ENCODE measurements at regions not wholly inside any gene's neighbourhood (a gene's known extent, or its start where the extent isn't known, plus 50 kb on each side); places are given as distances from the start of the nearest gene placed in this dataset.
"Not testable (repeated sequence)": the region's sequence is repeated elsewhere in the genome, so short reads cannot be mapped to it uniquely, and the experiment has no call there.

- not testable (repeated sequence) for H3K9me2 ChIP-seq (replicated peaks; ENCODE audit: control insufficient read depth, low read length); H3K4me2 ChIP-seq (ENCODE audit: low read length); H3K79me2 ChIP-seq (ENCODE audit: control insufficient read depth, low read length); H3K27ac ChIP-seq (ENCODE audit: low read depth, low read length); H3K4me3 ChIP-seq (ENCODE audit: low read length); H3K27me3 ChIP-seq (ENCODE audit: control insufficient read depth, low read length); H3K36me3 ChIP-seq (ENCODE audit: control insufficient read depth, low read length); H3F3A ChIP-seq (ENCODE audit: control insufficient read depth, insufficient read depth); H3K4me1 ChIP-seq (ENCODE audit: control insufficient read depth, low read length); H4K20me1 ChIP-seq (ENCODE audit: control insufficient read depth, insufficient read depth, low read depth, low read length); H3K9me3 ChIP-seq (ENCODE audit: control insufficient read depth, insufficient read depth, low read length)
Observed at GRCh38 chr13:58505262-58505920, 873.8 kb downstream of the PCDH17 start.

DNA sequence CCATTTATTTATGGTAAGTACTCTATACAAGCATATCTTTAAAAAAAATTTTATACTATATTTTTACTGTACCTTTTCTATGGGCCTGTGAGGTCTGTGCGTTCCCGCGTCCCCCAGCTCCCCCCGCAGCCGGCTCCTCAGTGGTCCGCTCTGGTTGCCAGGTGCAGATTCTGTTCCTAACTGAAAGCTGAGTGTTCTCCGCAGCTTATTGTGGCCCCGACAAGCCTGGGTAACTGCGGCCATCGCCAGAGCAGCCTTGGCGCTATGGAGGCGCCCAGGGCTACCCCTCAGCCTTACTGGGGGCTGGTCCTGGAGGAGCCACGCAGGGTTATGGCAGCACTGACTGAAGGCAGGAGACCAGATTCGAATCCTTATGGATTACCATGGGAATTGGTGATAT is 896.8 kb downstream of the PCDH17 start:
- Histone ChIP-seq H3K4me3 (ENCODE audit: low read length) (no peak overlapping the region), H3K4me2 (ENCODE audit: low read length) (no peak overlapping the region), H3K4me1 (ENCODE audit: control insufficient read depth, low read length) (no peaks in the 10 kb centered on the region), H3K27me3 (ENCODE audit: control insufficient read depth, low read length) (no peaks in the 10 kb centered on the region), H3K79me2 (ENCODE audit: control insufficient read depth, low read length) (no peaks in the 10 kb centered on the region), H3K9me3 (ENCODE audit: control insufficient read depth, insufficient read depth, low read length) (no peaks in the 10 kb centered on the region), H3K36me3 (ENCODE audit: control insufficient read depth, low read length) (no peaks in the 10 kb centered on the region), H3K9me2 (replicated peaks; ENCODE audit: control insufficient read depth, low read length) (no peaks in the 10 kb centered on the region), H3K27ac (ENCODE audit: low read depth, low read length) (no peak overlapping the region), H3F3A (ENCODE audit: control insufficient read depth, insufficient read depth) (no peaks in the 10 kb centered on the region), H4K20me1 (ENCODE audit: control insufficient read depth, insufficient read depth, low read depth, low read length) (no peaks in the 10 kb centered on the region)
- no peak for TF ChIP-seq EZH2phosphoT487 (IDR thresholded peaks at IDR 0.05; ENCODE audit: borderline replicate concordance, low read length)
- no peak for TF ChIP-seq CTCF (IDR thresholded peaks at IDR 0.05; ENCODE audit: low read depth, low read length, poor library complexity, severe bottlenecking)

DNA sequence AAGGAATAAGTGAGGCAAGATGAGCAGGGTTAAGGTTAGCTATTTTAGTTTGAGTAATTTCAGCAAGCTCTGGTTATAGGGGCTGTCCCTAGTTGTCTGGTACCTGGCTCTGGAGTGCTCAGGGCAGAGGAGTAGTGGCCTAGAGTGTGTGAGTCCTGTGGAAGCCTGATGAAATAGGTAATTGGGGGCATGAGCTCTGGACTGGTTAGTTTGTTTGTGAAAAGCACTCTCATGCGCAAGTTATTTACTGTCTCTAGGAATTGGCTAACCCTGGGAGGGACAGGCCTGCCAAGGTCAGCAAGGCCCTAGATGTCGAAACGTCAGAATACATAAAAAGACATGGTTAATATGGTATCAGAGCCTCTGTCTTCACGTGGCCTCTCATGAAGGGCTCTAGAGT is 900.1 kb downstream of the PCDH17 start:
- no peak overlapping the region for H3K4me3 ChIP-seq (ENCODE audit: low read length)
- H3K27me3 ChIP-seq (ENCODE audit: control insufficient read depth, low read length), result no peaks in the 10 kb centered on the region
- H3K9me3 ChIP-seq (ENCODE audit: control insufficient read depth, insufficient read depth, low read length), result no peaks in the 10 kb centered on the region
- H3K79me2 ChIP-seq (ENCODE audit: control insufficient read depth, low read length), result no peaks in the 10 kb centered on the region
- H3F3A ChIP-seq (ENCODE audit: control insufficient read depth, insufficient read depth), result no peaks in the 10 kb centered on the region
- no peak overlapping the region for H3K27ac ChIP-seq (ENCODE audit: low read depth, low read length)
- no peaks in the 10 kb centered on the region for H3K9me2 ChIP-seq (replicated peaks; ENCODE audit: control insufficient read depth, low read length)
- no peaks in the 10 kb centered on the region for H3K36me3 ChIP-seq (ENCODE audit: control insufficient read depth, low read length)
- TF ChIP-seq CTCF (IDR thresholded peaks at IDR 0.05; ENCODE audit: low read depth, low read length, poor library complexity, severe bottlenecking) (no peak), EZH2phosphoT487 (IDR thresholded peaks at IDR 0.05; ENCODE audit: borderline replicate concordance, low read length) (no peak)
- no peaks in the 10 kb centered on the region for H3K4me1 ChIP-seq (ENCODE audit: control insufficient read depth, low read length)
- no peaks in the 10 kb centered on the region for H4K20me1 ChIP-seq (ENCODE audit: control insufficient read depth, insufficient read depth, low read depth, low read length)
- no peak overlapping the region for H3K4me2 ChIP-seq (ENCODE audit: low read length)

GRCh38 chr13:58542530-58542929 is 911.0 kb downstream of the PCDH17 start:
- no peak overlapping the region for H3K4me3 ChIP-seq (ENCODE audit: low read length)
- no peaks in the 10 kb centered on the region for H3K9me3 ChIP-seq (ENCODE audit: control insufficient read depth, insufficient read depth, low read length)
- TF ChIP-seq EZH2phosphoT487 (IDR thresholded peaks at IDR 0.05; ENCODE audit: borderline replicate concordance, low read length) (no peak), CTCF (IDR thresholded peaks at IDR 0.05; ENCODE audit: low read depth, low read length, poor library complexity, severe bottlenecking) (no peak)
- no peaks in the 10 kb centered on the region for H3K9me2 ChIP-seq (replicated peaks; ENCODE audit: control insufficient read depth, low read length)
- no peak overlapping the region for H3K4me2 ChIP-seq (ENCODE audit: low read length)
- H3K79me2 ChIP-seq (ENCODE audit: control insufficient read depth, low read length), result no peaks in the 10 kb centered on the region
- no peaks in the 10 kb centered on the region for H3K27me3 ChIP-seq (ENCODE audit: control insufficient read depth, low read length)
- no peaks in the 10 kb centered on the region for H3F3A ChIP-seq (ENCODE audit: control insufficient read depth, insufficient read depth)
- no peak overlapping the region for H3K27ac ChIP-seq (ENCODE audit: low read depth, low read length)
- H3K36me3 ChIP-seq (ENCODE audit: control insufficient read depth, low read length), result no peaks in the 10 kb centered on the region
- H4K20me1 ChIP-seq (ENCODE audit: control insufficient read depth, insufficient read depth, low read depth, low read length), result no peaks in the 10 kb centered on the region
- H3K4me1 ChIP-seq (ENCODE audit: control insufficient read depth, low read length), result no peaks in the 10 kb centered on the region

Data from DOHH2 (cell line).